Activated naive CD8-positive, alpha-beta T cell (primary cell): ENCODE measurements at regions not wholly inside any gene's neighbourhood (a gene's known extent, or its start where the extent isn't known, plus 50 kb on each side); places are given as distances from the start of the nearest gene placed in this dataset.

ENCODE experiments used
- H3K27ac Mint-ChIP-seq: one replicate; pipeline ENCODE4 v1.8.0; 2021; ENCODE audit warnings: mixed read lengths
- H3K27me3 Mint-ChIP-seq: one replicate; pipeline ENCODE4 v1.8.0; 2021; ENCODE audit warnings: mixed read lengths
- H3K36me3 Mint-ChIP-seq: one replicate; pipeline ENCODE4 v1.8.0; 2021; ENCODE audit warnings: mixed read lengths
- H3K4me1 Mint-ChIP-seq: one replicate; pipeline ENCODE4 v1.8.0; 2021; ENCODE audit warnings: low read depth, mixed read lengths
- H3K4me3 Mint-ChIP-seq: one replicate; pipeline ENCODE4 v1.8.0; 2021; ENCODE audit warnings: mild to moderate bottlenecking, mixed read lengths
- H3K9me3 Mint-ChIP-seq: one replicate; pipeline ENCODE4 v1.8.0; 2021; ENCODE audit warnings: low read depth, mixed read lengths

DNA sequence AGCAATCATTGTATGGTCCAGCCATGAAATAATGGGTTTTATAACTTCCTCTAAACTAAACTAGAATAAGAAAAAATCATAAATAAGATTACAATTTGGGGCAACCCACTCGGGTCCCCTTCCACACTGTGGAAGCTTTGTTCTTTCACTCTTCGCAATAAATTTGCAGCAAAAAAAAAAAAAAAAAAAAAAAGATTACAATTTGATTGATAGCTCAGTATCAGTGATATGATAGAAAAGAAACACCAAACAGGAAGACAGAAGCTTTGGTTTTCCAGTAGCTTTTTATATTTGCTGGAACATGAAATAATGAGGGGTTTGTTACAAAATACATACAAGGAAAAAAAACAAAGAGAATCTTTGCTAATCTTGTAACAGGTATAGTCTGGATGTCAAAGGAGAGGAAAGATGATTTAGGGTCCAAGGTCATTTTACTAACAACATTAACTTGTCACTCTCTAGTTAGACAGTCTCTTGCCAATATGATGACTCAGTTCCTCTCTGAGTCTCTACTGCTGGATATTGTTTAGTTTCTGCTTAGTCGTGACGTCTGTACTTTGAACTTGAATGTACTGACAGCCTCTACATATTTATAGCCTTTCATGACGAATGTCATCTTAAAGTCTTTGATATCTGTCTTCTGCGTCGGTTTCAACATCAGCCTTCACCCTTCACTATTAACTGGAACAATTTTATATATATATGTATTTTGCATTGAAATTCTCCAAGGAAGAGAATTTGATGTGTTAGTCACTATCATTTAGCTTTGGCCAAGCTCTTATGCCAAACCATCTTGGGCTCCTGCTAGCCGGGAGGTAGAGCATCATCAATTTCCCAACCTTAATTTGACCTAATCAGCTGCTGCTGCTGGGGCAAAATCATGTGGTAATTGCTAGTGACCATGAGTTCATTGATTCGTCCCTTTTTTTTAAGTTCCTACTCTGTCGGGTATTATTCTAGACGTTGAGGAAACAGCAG lies 213.1 kb upstream of the STXBP5 start:
- Mint-ChIP-seq H3K36me3 (no peaks in the 10 kb centered on the region), H3K9me3 (no peaks in the 10 kb centered on the region), H3K27ac (no peak overlapping the region), H3K27me3 (no peaks in the 10 kb centered on the region), H3K4me1 (no peaks in the 10 kb centered on the region), H3K4me3 (no peak overlapping the region)

DNA sequence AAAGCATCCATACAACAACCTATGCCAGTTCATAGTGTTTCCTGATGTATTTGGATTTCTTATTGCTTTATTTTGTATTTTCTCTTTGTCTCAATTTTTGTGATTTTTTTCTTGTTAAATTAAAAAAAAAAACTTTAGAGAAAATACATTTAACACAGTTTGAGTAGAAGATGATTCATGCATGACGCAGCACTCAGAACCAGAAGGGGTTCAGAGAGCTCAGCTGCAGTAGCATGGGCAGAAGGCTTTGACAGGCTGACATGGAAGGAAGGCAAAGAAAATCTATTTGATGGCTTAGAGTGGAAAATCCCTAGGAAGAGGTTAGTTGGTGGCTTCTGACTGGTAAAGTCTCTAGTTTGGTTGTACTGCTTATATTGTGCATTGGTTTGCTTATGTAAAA lies 207.2 kb upstream of the STXBP5 start:
- Mint-ChIP-seq H3K9me3 (no peaks in the 10 kb centered on the region), H3K27ac (no peak overlapping the region), H3K4me3 (no peak overlapping the region), H3K36me3 (no peaks in the 10 kb centered on the region), H3K4me1 (no peaks in the 10 kb centered on the region), H3K27me3 (peaks cover 1% of the 10 kb centered on the region)

DNA sequence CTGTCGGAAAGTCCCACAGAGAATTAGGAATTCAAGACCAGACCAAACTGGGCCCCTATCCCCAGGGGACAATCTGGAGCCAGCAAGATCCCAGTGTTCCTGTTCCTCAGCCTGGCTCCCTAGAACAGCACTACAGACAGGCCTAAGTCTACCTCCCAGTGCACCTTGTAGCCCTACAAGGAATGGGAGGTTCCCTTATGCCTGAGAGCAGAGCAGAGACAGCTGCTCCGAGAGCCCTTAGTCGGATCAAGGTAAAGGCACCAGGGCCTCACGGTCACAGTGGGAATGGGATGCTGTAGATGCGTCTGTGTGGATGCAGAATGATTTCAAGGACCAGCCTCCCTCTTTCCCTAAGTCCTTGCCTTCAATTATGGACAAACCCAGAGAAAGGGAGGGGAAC lies 204.5 kb upstream of the STXBP5 start:
- H3K36me3 Mint-ChIP-seq, result no peaks in the 10 kb centered on the region
- H3K9me3 Mint-ChIP-seq, result no peaks in the 10 kb centered on the region
- no peaks in the 10 kb centered on the region for H3K4me1 Mint-ChIP-seq
- H3K27me3 Mint-ChIP-seq, result peaks cover 1% of the 10 kb centered on the region
- no peak overlapping the region for H3K4me3 Mint-ChIP-seq
- H3K27ac Mint-ChIP-seq, result no peak overlapping the region

DNA sequence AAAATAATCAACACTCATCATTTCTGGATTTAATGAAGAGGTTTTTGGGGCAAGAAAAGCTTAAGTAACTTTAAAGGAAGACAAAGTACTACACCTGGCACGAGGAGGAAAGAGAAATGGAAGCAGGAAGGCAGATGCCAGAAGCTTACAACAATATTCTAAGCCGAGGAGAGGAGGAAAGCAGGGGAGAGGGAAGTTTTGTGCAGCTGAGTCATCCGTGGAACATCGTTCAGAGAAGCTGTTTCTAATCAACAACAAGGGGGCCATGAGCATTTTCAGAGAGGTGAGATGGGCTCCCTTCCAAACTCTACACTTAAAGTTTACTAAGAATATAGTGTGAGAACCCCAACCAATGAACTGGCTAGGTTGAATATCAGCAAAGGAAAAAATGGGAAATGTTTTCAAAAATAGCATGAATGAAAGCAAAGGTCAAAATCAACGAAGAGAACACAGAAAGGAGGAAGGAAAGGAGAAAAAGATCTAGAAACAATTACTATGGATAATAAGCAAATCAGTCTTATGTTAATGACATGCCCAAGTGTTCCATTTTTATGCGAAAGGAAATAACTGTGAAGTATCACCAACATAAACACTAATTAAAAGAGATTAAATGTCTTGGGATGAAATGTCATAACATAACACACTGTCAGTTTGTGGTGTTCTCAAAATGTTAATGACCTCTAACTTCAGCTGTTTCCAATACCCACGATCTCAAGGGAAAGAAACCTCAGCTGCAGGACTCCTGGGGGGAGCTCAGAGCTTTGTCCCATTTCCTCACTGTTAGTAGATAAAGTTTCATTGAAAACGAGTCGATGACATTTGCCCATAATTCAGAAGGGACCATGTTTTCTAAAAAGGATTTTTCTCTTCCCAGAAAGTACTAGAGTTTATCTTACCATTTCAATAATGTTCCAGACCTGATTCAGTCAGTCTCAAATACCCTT lies 203.4 kb upstream of the STXBP5 start:
- Mint-ChIP-seq H3K27me3 (peaks cover 1% of the 10 kb centered on the region), H3K9me3 (no peaks in the 10 kb centered on the region), H3K4me3 (no peak overlapping the region), H3K27ac (no peak overlapping the region), H3K36me3 (no peaks in the 10 kb centered on the region), H3K4me1 (no peaks in the 10 kb centered on the region)

- Mint-ChIP-seq H3K36me3 (no peaks in the 10 kb centered on the region), H3K4me3 (no peak overlapping the region), H3K9me3 (no peaks in the 10 kb centered on the region), H3K27ac (no peak overlapping the region), H3K4me1 (no peaks in the 10 kb centered on the region), H3K27me3 (peaks cover 1% of the 10 kb centered on the region)
Measured at GRCh38 chr6:147001621-147002020, 202.6 kb upstream of the STXBP5 start.

DNA sequence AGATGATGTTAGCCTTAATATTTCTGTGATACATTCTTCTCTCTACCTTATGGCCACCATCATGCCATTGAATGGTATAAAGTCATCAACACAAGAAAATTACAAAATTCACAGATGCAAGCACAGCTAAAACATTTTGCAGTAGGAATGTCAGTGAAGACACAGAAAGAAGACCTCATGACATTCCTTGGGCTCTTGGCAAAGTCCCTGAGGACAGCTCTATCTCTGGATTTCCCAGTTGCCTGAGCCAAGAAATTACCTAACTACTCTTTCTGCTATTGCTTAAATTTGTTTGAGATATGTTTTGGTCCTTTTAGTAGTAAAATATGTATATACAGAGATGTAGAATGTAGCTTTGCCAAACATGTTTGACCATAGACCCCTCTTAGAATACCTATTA lies 201.0 kb upstream of the STXBP5 start:
- Mint-ChIP-seq H3K27ac (no peak overlapping the region), H3K36me3 (no peaks in the 10 kb centered on the region), H3K27me3 (peaks cover 1% of the 10 kb centered on the region), H3K4me3 (no peak overlapping the region), H3K9me3 (no peaks in the 10 kb centered on the region), H3K4me1 (no peaks in the 10 kb centered on the region)

DNA sequence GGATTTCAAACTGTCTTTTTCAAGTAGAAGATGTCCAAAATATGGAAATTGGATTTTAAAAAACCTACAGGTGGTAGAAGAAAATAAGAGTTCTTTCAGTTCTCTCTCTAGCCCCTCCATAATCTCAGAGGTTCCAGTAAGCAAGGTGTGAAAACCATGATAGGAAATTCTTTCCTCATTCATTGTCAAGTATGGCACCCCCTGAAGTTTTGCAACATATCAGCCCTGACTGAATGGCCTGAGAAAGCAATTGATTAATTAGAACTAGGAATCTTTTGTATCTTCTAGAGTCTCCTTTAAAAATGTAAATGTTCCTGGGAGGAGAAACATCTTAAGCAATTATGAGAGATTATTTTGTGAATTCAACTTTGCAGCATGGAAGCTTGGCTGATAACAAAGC lies 198.7 kb upstream of the STXBP5 start:
- no peaks in the 10 kb centered on the region for H3K4me1 Mint-ChIP-seq
- H3K27ac Mint-ChIP-seq, result no peak overlapping the region
- H3K9me3 Mint-ChIP-seq, result peaks cover 7% of the 10 kb centered on the region
- peaks cover 1% of the 10 kb centered on the region for H3K27me3 Mint-ChIP-seq
- no peak overlapping the region for H3K4me3 Mint-ChIP-seq
- H3K36me3 Mint-ChIP-seq, result peaks cover 6% of the 10 kb centered on the region

DNA sequence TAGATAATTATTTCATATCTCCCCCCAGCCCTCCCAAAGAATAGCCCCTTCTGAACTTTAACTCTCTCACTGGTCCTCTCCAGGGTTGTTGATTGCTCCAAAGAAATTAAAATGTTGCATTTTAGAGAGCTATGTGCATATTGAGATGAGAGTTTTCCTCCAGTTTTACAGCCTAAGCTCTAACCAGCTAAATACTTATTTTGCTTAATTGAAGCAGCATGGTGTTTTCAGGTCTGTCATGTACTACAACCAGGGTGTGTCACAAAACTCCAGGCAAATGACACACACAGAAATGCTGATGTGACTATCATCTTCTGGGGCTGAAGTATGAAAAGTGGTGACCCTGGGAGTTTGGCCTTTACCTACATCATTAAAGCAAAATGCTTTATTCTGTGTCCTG lies 196.8 kb upstream of the STXBP5 start:
- Mint-ChIP-seq H3K4me3 (no peak overlapping the region), H3K27me3 (no peaks in the 10 kb centered on the region), H3K27ac (no peak overlapping the region), H3K4me1 (no peaks in the 10 kb centered on the region), H3K36me3 (peaks cover 6% of the 10 kb centered on the region), H3K9me3 (peaks cover 7% of the 10 kb centered on the region)

DNA sequence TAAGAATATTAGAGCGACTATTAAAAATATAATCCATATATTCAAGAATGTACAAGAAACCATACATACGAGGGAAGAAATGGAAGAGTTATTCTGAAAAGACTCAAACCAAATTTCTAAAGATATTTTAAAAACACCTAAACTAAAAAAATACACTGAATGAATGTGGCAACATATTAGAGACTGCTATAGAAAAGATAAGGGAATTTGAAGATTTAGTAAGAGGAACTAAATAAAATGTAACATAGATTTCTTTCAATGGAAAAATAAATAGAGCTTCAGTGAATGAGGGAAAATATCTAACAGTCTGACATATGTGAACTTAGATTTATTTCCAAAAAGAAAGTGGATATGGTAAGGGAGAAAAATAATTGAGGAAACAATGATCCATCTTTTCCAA lies 194.9 kb upstream of the STXBP5 start:
- Mint-ChIP-seq H3K27ac (no peak overlapping the region), H3K4me1 (no peaks in the 10 kb centered on the region), H3K36me3 (peaks cover 6% of the 10 kb centered on the region), H3K9me3 (peaks cover 7% of the 10 kb centered on the region), H3K4me3 (no peak overlapping the region), H3K27me3 (no peaks in the 10 kb centered on the region)

DNA sequence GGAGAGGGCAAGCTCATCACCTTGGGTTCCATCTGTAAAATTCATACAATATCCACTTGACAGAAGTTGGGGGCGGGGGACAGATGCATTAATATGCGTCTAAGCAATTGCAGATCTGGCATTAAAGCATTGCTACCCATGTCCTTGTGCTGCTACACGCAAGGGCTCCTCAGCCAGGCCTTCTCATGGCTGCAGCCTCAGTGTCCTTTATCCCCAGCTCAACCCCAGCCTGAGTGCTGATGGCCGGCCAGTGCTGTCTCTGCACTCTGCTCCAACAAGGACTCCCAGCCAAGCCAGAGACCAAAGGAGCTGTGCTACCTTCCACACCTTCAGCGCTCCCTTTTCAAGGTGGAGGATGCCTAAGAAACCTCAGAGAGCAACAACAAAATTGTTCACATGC lies 188.5 kb upstream of the STXBP5 start:
- Mint-ChIP-seq H3K36me3 (no peaks in the 10 kb centered on the region), H3K4me3 (no peak overlapping the region)

GRCh38 chr6:147016440-147016839 lies 187.8 kb upstream of the STXBP5 start:
- Mint-ChIP-seq H3K4me3 (no peak overlapping the region), H3K9me3 (no peaks in the 10 kb centered on the region), H3K27me3 (no peaks in the 10 kb centered on the region), H3K36me3 (no peaks in the 10 kb centered on the region), H3K4me1 (peaks cover 5% of the 10 kb centered on the region), H3K27ac (no peak overlapping the region)

More for the DNA sequence above, 188.5 kb upstream of the STXBP5 start:
- Mint-ChIP-seq H3K27ac (no peak overlapping the region), H3K4me1 (peaks cover 5% of the 10 kb centered on the region), H3K27me3 (no peaks in the 10 kb centered on the region), H3K9me3 (no peaks in the 10 kb centered on the region)

GRCh38 chr6:147017153-147017552 lies 187.1 kb upstream of the STXBP5 start:
- no peaks in the 10 kb centered on the region for H3K27me3 Mint-ChIP-seq
- H3K9me3 Mint-ChIP-seq, result no peaks in the 10 kb centered on the region
- peaks cover 5% of the 10 kb centered on the region for H3K4me1 Mint-ChIP-seq
- no peaks in the 10 kb centered on the region for H3K36me3 Mint-ChIP-seq
- no peak overlapping the region for H3K4me3 Mint-ChIP-seq
- no peak overlapping the region for H3K27ac Mint-ChIP-seq

DNA sequence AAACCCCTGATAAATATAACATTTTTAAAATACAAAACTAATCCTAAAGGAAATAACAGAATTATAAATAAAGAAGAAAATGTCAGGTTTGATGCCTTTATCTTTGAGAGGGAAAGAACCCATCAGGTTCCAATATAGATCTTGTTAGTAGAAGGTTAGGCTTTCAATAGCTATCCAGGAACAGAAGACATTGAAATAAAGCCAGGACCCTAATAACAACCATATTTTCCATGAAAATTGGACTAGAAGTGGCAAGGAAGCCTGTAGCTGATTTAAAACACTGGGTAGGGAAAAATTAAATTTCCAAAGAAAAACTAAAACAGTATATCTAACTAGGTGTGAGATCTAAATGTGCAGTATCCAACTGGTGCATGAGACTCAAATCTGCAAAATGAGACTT lies 185.2 kb upstream of the STXBP5 start:
- H3K4me3 Mint-ChIP-seq, result no peak overlapping the region
- H3K27ac Mint-ChIP-seq, result no peak overlapping the region
- H3K36me3 Mint-ChIP-seq, result no peaks in the 10 kb centered on the region
- H3K4me1 Mint-ChIP-seq, result peaks cover 5% of the 10 kb centered on the region
- H3K27me3 Mint-ChIP-seq, result no peaks in the 10 kb centered on the region
- H3K9me3 Mint-ChIP-seq, result no peaks in the 10 kb centered on the region

DNA sequence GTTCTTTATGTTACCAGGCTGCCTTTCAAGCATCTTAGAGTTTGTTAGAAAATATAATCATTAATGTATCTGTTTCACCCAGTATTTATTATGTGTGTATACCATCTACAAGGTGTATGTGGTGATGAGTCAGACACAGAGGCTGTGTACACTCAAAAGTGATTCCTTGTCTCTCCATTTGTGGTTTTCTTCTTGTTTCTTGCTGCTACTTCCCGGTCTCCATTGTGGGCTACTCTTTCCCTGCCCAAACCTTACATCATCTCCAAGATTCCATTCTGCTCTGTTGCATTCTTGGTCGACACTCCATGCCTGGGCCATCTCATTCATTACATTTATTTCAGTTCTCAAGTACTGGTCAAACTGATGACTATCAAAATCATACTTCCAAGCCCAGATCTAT lies 182.2 kb upstream of the STXBP5 start:
- no peak overlapping the region for H3K27ac Mint-ChIP-seq
- no peak overlapping the region for H3K4me3 Mint-ChIP-seq
- H3K4me1 Mint-ChIP-seq, result no peaks in the 10 kb centered on the region
- no peaks in the 10 kb centered on the region for H3K36me3 Mint-ChIP-seq
- no peaks in the 10 kb centered on the region for H3K27me3 Mint-ChIP-seq
- H3K9me3 Mint-ChIP-seq, result no peaks in the 10 kb centered on the region

- Mint-ChIP-seq H3K4me3 (no peak overlapping the region), H3K9me3 (no peaks in the 10 kb centered on the region), H3K4me1 (no peaks in the 10 kb centered on the region), H3K36me3 (no peaks in the 10 kb centered on the region), H3K27ac (no peak overlapping the region), H3K27me3 (no peaks in the 10 kb centered on the region)
Measured at GRCh38 chr6:147023148-147023547, 181.1 kb upstream of the STXBP5 start.
